Renal cortex interstitium (tissue), 11 donors: ENCODE measurements at regions not wholly inside any gene's neighbourhood (a gene's known extent, or its start where the extent isn't known, plus 50 kb on each side); places are given as distances from the start of the nearest gene placed in this dataset.
"Not testable (repeated sequence)": the region's sequence is repeated elsewhere in the genome, so short reads cannot be mapped to it uniquely, and the experiment has no call there.

Experiments
- DNase-seq, 11 donors: peaks; one replicate each; pipeline ENCODE4 v3.0.0-alpha.2; 2013; ENCODE audit warnings: low read depth in 9 of 11, low spot score in 4 of 11; ENCODE audit errors: extremely low read depth in 1 of 11

GRCh38 chr6:90914312-90914711, 327.4 kb upstream of the MAP3K7 start:
- DNase-seq, result no peak

GRCh38 chr6:90913266-90913960, 326.5 kb upstream of the MAP3K7 start:
- no peak for DNase-seq

GRCh38 chr6:90911642-90912041, 324.8 kb upstream of the MAP3K7 start:
- no peak for DNase-seq

- no peak for DNase-seq
These were observed 324.0 kb upstream of the MAP3K7 start for GRCh38 chr6:90910893-90911292.

GRCh38 chr6:90907931-90908655, 321.2 kb upstream of the MAP3K7 start:
- DNase-seq, result no peak

GRCh38 chr6:90905351-90905750, 318.5 kb upstream of the MAP3K7 start:
- no peak for DNase-seq

- DNase-seq, result no peak
These were observed 313.2 kb upstream of the MAP3K7 start for GRCh38 chr6:90900034-90900433.

DNA sequence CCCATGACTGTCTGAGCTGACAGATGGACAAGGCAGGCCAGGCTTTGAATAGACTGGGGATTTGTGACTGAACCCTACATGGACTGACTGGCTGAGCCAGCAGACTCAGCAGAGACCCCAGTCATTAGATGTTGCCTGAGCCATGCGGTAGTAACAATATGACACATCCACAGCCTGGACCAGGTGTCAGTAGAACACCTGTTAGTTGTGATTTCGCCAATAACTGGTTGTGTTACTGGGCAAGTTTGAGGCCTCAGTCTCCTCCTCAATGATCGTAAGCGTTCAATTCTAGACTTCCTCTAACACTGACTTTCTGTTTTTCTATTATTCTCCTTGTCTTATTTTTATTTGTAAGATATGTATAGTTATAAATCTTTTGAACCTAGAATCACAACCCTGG, 311.9 kb upstream of the MAP3K7 start:
- no peak for DNase-seq

DNA sequence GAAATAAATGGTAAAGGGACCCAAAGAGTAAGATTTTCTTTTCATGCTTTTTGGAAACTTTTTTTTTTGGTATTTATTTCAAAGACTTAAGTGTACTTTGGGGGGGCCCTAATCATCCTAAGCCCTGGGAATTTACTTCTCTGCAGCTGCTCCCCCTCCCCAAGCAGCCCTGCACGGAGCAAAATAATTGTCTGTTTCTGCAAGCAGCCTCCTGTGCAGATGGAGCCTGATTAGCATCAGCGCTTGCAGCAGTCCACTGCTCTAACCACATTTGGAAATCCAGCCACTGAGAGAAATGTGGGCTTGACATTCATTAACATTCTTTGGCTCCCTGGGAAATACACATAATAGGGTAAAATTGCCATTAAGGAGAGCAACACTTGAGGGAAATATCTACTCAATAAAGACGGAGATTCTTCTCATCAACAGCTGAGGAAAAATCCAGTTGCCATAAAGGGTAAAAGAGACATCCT, 309.2 kb upstream of the MAP3K7 start:
- DNase-seq, result no peak

- no peak for DNase-seq
These were observed 308.6 kb upstream of the MAP3K7 start for GRCh38 chr6:90895299-90896074.

GRCh38 chr6:90894285-90895130, 307.6 kb upstream of the MAP3K7 start:
- no peak for DNase-seq

DNA sequence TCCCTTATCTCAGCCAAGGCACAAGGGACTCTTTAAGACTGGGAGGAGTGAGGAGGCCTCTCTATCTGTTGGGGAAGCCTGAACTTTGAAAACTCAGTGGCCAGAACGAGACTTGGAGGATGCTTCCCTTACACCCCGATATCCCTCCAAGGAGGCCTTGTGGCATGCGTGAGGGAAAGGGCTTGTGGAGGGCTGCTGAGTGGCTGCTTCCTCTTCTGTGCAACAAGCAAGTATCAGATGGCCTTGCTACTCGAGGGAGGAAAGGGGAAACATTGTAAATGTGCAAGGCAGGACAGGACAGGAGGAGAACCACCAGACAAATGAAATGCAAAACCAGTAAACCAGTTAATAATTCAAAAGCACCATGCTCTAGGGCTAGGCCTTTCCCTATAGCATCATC, 306.5 kb upstream of the MAP3K7 start:
- DNase-seq, result no peak

DNA sequence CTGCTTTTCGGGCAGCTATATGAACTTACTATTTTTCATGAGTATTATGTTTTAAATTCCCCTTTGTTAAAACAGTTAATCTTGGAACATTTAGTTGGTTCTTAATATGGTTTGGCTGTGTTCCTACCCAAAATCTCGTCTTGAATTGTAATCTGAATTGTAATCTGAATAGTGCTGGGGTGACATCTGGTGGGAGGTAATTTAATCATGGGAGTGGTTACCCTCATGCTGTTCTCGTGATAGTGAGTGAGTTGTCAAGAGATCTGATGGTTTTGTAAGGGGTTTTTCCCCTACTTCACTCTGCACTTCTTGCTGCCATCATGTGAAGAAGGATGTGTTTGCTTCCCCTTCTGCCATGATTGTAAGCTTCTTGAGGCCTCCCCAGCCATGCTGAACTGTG, 305.4 kb upstream of the MAP3K7 start:
- no peak for DNase-seq

- DNase-seq, result no peak
These were observed 304.5 kb upstream of the MAP3K7 start for GRCh38 chr6:90891355-90891754.

DNA sequence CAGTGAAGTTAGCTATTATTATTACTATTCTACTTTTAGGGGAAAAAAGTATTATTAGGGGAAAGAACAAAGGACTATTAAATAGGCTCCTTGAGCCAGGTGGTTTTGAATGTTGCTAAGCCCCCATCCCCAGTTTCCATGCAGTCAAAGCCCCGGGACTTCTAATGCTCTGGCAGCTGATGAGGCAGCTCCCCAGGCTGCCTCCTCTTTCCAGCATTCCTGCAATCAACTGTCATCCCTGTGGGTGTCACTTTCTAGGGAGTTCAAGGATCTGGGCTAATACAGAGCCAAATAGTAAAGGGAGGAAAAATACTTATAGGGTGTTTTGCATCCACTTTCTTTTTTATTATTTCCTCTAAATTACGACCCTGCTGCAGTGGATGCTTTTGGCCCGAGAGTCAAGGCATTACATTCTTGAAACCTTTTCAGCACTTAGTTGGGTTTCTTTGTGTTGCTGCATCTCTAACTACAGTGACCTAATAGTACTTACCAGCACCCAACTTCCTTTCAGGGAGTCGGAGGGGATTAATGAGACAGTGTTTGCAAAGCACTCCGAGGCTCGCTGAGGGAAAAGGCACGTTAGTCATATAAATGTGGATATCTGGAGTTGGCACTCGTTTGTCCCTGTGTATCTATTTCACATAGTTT, 303.9 kb upstream of the MAP3K7 start:
- DNase-seq, result peak in 2 of 11 donors; percentile 16 to 22

- no peak for DNase-seq
These were observed 300.9 kb upstream of the MAP3K7 start for GRCh38 chr6:90887764-90888163.

- no peak for DNase-seq
These were observed 298.8 kb upstream of the MAP3K7 start for GRCh38 chr6:90885611-90886056.

- not testable (repeated sequence) for DNase-seq
These were observed 298.3 kb upstream of the MAP3K7 start for GRCh38 chr6:90885137-90885536.

GRCh38 chr6:90877616-90878015, 290.7 kb upstream of the MAP3K7 start:
- DNase-seq, result no peak
